ENCODE measurements at regions not wholly inside any gene's neighbourhood (a gene's known extent, or its start where the extent isn't known, plus 50 kb on each side); places are given as distances from the start of the nearest gene placed in this dataset.
"Not testable (repeated sequence)": the region's sequence is repeated elsewhere in the genome, so short reads cannot be mapped to it uniquely, and the experiment has no call there.

GRCh38 chr2:128414946-128415778 is 96.5 kb upstream of the HS6ST1 start:
- DNase-seq (ENCODE audit: low read depth): no peak

GRCh38 chr2:128415779-128416061 is 97.1 kb upstream of the HS6ST1 start:
- DNase-seq (ENCODE audit: low read depth): no peak

- no peak for DNase-seq (ENCODE audit: low read depth)
These were observed 97.6 kb upstream of the HS6ST1 start for GRCh38 chr2:128416109-128416785.

GRCh38 chr2:128416806-128417205 is 98.1 kb upstream of the HS6ST1 start:
- DNase-seq (ENCODE audit: low read depth): no peak

DNA sequence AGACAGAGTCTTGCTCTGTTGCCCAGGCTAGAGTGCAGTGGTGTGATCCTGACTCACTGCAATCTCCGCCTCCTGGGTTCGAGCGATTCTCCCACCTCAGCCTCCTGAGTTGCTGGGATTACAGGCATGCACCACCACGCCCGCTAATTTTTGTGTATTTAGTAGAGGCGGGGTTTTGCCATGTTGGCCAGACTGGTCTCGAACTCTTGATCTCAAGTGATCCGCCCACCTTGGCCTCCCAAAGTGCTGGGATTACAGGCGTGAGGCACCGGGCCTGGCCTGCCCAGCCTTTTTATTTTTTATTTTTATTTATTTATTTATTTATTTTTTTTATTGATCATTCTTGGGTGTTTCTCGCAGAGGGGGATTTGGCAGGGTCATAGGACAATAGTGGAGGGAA is 98.6 kb upstream of the HS6ST1 start:
- not testable (repeated sequence) for DNase-seq (ENCODE audit: low read depth)

DNA sequence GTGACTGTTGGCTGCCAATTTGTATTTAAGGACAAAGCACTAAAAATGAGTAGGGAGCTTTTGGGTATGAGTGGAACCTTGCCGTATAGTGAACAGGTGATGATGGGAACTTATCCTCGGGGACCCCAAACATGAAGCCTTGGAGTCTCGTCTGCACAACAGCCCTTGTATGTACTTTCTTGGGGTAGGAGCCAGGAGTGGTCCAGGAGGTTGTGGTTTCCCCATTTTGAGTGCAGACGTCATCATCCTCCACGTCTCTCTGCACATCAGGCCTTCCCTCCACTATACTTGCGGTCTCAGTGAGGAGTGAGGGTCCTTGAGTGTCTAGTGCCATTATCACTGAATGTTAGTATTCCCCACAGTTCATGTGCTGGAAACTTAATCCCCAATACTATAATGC is 101.5 kb upstream of the HS6ST1 start:
- DNase-seq (ENCODE audit: low read depth): no peak

DNA sequence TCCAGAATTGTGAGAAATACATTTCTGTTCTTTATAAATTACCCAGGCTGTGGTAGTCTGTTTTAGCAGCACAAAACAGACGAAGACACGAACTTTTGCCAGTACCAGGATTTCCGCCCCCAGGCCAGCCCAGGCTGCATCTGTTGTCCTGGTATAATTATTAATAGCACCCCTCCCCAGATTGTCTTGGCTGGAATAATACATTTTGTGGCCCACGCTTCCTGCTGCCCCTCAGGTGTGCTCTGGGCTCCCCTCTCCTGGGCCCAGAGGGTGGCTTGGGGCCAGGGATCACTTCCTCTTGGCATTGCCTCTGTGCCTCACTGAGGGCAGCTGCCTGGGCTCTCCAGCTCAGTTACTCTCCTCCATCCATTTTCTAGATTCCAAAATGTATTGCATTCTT is 102.1 kb upstream of the HS6ST1 start:
- DNase-seq (ENCODE audit: low read depth): no peak

DNA sequence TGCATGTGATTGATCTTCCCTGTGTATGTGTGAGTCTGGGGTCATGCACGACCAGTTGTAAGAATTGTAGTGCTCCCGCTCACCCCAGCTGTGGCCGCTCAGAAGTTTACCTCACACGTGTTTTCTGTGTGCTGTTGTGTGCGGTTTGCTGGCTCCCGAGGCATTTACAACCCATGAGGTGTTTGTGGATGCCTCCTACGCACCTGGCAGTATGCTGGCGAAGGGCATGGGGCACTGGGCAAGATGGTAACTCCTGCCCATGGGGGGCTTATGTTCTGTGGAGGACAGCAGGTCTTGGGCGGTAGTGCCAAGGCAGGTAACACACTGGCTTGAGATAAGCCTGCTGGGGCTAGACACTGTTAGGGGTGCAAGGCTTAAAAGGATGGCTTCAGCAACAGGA is 102.6 kb upstream of the HS6ST1 start:
- DNase-seq (ENCODE audit: low read depth): no peak

- no peak for DNase-seq (ENCODE audit: low read depth)
These were observed 103.2 kb upstream of the HS6ST1 start for GRCh38 chr2:128421861-128422311.

DNA sequence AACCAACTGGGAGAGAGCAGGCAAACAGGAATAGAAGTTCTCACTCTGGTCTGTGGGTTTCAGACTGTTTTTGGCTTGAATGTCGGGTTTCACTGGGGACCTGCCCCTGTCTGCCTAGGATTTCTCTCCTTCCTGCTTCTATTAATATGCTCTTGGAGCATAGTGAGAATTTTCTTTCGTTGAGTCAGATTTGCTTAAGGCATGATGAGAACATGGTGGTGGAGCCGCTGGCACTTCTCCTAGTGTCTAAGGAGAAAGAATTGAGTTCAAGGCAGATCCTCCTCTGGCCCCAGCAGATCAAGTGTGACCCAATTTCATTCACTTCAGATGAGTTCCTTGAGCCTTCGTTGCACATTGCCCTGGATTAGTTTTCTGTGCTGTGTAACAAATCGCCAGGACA is 103.9 kb upstream of the HS6ST1 start:
- DNase-seq (ENCODE audit: low read depth): no peak

DNA sequence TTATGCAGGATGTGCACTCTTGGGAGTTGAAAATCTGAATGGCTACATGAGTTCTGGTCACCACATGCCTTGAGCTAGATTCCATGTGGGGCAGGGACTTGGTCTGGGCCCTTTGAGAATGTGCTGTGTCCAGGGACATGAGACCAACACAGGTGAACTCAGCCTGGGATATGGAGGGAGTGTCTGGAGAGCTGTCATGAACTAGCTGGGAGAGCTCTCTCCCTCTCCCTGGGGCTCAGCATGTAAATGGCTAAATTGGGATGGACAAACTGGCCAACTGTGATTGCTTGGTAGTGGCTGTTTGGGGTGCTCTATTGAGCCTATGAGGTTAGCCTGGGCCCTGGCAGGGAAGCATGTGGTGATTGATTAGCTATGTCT is 105.1 kb upstream of the HS6ST1 start:
- DNase-seq (ENCODE audit: low read depth): no peak

DNA sequence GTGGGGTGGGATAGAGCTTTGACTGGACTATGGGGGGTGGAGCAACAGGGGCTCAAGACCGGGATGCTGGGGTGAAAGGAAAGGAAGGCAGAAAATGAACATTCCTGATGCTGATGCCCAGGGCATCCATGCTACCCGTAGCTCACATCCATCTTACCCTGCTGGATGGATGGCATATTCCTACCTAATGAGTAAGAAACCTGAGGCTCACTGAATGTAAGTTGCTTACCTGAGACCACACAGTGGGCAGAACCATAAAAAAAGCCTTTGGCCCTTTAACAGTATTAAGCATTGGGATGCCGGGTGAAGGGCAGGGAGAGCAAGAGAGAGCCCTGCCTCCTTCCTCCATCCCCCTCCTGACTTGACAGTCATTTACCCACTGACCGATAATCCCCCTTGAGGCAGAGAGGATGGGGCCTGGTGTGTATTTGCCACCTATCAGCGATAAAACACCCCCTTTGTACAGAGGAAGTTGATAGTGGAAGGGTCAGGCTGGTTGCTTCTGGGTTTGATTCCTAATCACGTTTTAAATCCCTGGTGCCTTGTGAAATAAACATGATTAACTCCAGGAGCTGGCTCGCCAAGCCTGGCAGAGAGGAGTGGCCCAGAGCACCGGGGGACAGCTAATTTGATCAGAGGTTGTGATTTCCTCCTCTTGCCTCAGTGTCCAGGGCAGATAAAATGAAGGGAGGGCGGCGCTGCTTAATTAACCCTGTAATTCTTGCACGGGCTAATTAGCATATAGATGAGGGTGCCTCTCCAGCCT is 105.9 kb upstream of the HS6ST1 start:
- DNase-seq (ENCODE audit: low read depth): no peak

- DNase-seq (ENCODE audit: low read depth): no peak
These were observed 106.5 kb upstream of the HS6ST1 start for GRCh38 chr2:128425216-128425615.

GRCh38 chr2:128425731-128426620 is 107.3 kb upstream of the HS6ST1 start:
- DNase-seq (ENCODE audit: low read depth): no peak

- no peak for DNase-seq (ENCODE audit: low read depth)
These were observed 108.7 kb upstream of the HS6ST1 start for GRCh38 chr2:128427413-128427755.

GRCh38 chr2:128428415-128428814 is 109.7 kb upstream of the HS6ST1 start:
- no peak for DNase-seq (ENCODE audit: low read depth)

DNA sequence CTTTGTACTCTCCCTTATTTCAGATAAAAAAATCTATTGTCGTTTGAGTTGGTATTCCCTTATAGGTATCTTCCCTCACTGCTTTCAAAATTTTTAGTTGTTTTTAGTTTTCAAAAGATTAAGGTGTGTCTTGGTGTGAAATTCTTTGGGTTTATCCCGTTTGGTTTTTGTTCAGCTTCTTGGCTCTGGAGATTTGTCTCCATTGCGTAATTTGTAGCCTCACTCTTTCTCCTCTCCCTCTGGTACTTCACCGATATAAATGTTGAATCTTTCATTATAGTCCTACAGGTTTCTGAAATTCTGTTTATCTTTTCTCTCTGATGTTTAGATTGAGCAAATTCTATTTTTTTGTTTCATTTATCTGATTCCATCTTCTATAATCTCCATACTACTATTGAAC is 113.8 kb upstream of the HS6ST1 start:
- no peak for DNase-seq (ENCODE audit: low read depth)

GRCh38 chr2:128433911-128434550 is 115.4 kb upstream of the HS6ST1 start:
- DNase-seq (ENCODE audit: low read depth): no peak

DNA sequence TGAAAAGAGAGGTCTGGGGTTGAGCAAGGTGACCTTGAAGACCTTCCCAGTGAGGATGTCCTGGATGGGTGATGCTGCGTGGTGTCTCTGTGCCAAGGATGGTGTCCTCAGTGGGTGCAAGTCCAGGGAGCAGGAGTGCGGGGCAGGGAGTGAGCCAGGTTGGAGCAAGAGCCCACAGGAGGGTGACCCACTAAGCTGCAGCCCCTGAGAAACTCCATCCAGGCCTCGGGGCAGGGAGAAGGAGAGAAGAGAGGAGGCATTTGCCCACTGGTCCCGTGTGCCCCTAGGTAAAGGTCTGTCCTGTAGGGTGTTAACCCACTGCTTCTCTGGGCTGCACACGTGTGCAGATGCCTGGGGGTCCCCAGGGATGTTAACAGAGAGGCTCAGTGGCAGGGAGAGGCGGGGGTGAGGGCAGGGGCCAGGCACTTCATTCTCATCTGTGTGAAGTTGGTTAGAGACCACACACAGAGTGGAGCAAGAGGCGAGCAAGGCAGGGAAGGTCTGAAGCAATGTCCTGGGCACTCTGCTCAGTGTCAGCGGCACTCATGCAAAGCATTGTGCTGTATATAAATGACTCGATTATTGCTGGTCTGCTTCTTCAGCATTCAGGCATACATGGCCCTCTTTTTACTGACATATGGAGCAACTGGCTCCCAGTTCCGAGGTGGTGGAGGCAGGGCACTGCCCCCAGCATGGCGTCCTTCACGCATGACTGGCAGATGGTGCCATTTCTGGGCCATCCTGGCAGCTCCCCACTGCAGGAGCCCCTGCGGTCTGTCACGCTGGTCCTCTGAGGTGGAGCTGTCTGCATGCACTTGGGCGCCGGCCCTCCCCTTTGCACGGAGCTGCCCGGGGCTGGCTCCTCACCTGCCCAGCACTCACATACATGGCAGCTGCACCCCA is 117.2 kb upstream of the HS6ST1 start:
- DNase-seq (ENCODE audit: low read depth): no peak

DNA sequence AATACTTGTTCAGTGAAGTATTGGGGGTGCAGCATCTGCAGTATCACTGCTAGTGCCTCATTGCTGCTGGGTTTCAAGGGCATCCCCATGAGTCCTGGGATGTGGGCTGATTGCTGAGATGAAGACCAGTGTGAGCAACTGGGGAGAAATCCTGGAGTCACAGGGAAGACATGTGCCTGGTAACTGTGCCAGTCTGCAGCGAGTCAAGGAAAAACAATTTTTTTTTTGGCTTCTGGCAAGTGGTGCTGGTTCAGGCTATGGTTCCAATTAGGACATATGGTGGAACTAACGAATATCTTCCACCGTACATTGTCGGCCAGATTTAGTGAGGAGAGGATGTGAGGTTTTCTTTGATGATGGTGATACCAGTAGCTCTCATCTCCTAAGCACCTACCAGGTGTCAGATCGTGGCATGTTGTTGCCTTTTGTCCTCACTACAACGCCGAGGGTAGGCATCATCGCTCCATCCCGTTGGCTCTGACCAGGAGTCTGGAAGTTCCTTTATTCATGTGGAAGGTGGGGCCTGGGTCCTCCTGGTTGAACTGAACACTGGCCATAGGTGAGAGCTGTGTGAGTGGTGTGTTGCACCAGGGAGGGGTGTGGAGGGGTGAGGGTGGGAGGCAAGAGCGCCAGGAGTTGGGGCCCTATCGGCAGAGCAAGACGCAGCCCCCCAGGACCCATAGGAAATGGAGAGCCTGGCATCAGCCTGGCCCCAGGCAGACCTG is 118.0 kb upstream of the HS6ST1 start:
- DNase-seq (ENCODE audit: low read depth): no peak
